GM21360 (cell line): ENCODE measurements at regions not wholly inside any gene's neighbourhood (a gene's known extent, or its start where the extent isn't known, plus 50 kb on each side); places are given as distances from the start of the nearest gene placed in this dataset.
"Not testable (repeated sequence)": the region's sequence is repeated elsewhere in the genome, so short reads cannot be mapped to it uniquely, and the experiment has no call there.

Source experiments
- ATAC-seq: cut with Tn5 transposase; IDR thresholded peaks from one replicate; pipeline ENCODE4 v1.9.1; 2021; ENCODE audit warnings: mild to moderate bottlenecking, moderate library complexity; ENCODE audit not compliant: unreplicated experiment

- no peak for ATAC-seq
Measured at GRCh38 chr6:134420614-134421181, 102.8 kb upstream of the SGK1 start.

GRCh38 chr6:134419716-134420115, 101.8 kb upstream of the SGK1 start:
- ATAC-seq, result no peak

- ATAC-seq, result no peak
Measured at GRCh38 chr6:134416418-134417154, 98.7 kb upstream of the SGK1 start.

- no peak for ATAC-seq
Measured at GRCh38 chr6:134415656-134416055, 97.7 kb upstream of the SGK1 start.

GRCh38 chr6:134415194-134415593, 97.3 kb upstream of the SGK1 start:
- ATAC-seq, result no peak

- no peak for ATAC-seq
Measured at GRCh38 chr6:134414793-134415192, 96.9 kb upstream of the SGK1 start.

GRCh38 chr6:134413241-134413643, 95.3 kb upstream of the SGK1 start:
- ATAC-seq, result no peak

- ATAC-seq, result no peak
Measured at GRCh38 chr6:134410541-134410940, 92.6 kb upstream of the SGK1 start.

- no peak for ATAC-seq
Measured at GRCh38 chr6:134407791-134408190, 89.9 kb upstream of the SGK1 start.

- ATAC-seq, result no peak
Measured at GRCh38 chr6:134406311-134406710, 88.4 kb upstream of the SGK1 start.

GRCh38 chr6:134405386-134406087, 87.6 kb upstream of the SGK1 start:
- no peak for ATAC-seq

- ATAC-seq, result not testable (repeated sequence)
Measured at GRCh38 chr6:134403312-134403711, 85.4 kb upstream of the SGK1 start.

- ATAC-seq, result no peak
Measured at GRCh38 chr6:134402372-134402984, 84.6 kb upstream of the SGK1 start.

GRCh38 chr6:134400941-134401340, 83.0 kb upstream of the SGK1 start:
- no peak for ATAC-seq

- no peak for ATAC-seq
Measured at GRCh38 chr6:134398453-134398852, 80.5 kb upstream of the SGK1 start.

- no peak for ATAC-seq
Measured at GRCh38 chr6:134397676-134398075, 79.8 kb upstream of the SGK1 start.

- ATAC-seq, result no peak
Measured at GRCh38 chr6:134394905-134395304, 77.0 kb upstream of the SGK1 start.

- ATAC-seq, result no peak
Measured at GRCh38 chr6:134394208-134394607, 76.3 kb upstream of the SGK1 start.

GRCh38 chr6:134391205-134391604, 73.3 kb upstream of the SGK1 start:
- no peak for ATAC-seq

GRCh38 chr6:134389658-134390057, 71.7 kb upstream of the SGK1 start:
- ATAC-seq, result no peak

GRCh38 chr6:134389129-134389528, 71.2 kb upstream of the SGK1 start:
- no peak for ATAC-seq

- ATAC-seq, result not testable (repeated sequence)
Measured at GRCh38 chr6:134386482-134386881, 68.6 kb upstream of the SGK1 start.
